SU-DHL-6 (cell line): ENCODE measurements at regions not wholly inside any gene's neighbourhood (a gene's known extent, or its start where the extent isn't known, plus 50 kb on each side); places are given as distances from the start of the nearest gene placed in this dataset.

Source experiments
- CTCF ChIP-seq: fragments of 200-600 bp; sonication (generic); IDR thresholded peaks from one replicate; pipeline ENCODE4 v1.5.1; 2017; ENCODE audit warnings: antibody characterized with exemption, mild to moderate bottlenecking, low read length, moderate library complexity; ENCODE audit not compliant: insufficient read depth, poor library complexity, severe bottlenecking
- EZH2phosphoT487 ChIP-seq: fragments of 200-600 bp; sonication (generic), shearing (Covaris generic); conservative IDR thresholded peaks from 2 replicates; pipeline ENCODE4 v1.6.1; 2018; ENCODE audit warnings: mild to moderate bottlenecking, antibody characterized with exemption, low read length, moderate library complexity, mixed read lengths

- no peak for TF ChIP-seq CTCF
- TF ChIP-seq EZH2phosphoT487: no peak
Measured at GRCh38 chr15:27595211-27595610, 503.9 kb downstream of the OCA2 start.
